KOPT-K1 (cell line): ENCODE measurements at regions not wholly inside any gene's neighbourhood (a gene's known extent, or its start where the extent isn't known, plus 50 kb on each side); places are given as distances from the start of the nearest gene placed in this dataset.
"Not testable (repeated sequence)": the region's sequence is repeated elsewhere in the genome, so short reads cannot be mapped to it uniquely, and the experiment has no call there.

Source experiments
- H3K27ac ChIP-seq: fragments of 200-600 bp; sonication (generic); 2 replicates; pipeline ENCODE4 v1.5.1; 2016; ENCODE audit warnings: antibody characterized with exemption, mild to moderate bottlenecking, low read depth, low read length; ENCODE audit not compliant: poor library complexity, severe bottlenecking
- H3K36me3 ChIP-seq: fragments of 200-600 bp; sonication (generic); 2 replicates; pipeline ENCODE4 v1.5.1; 2017; ENCODE audit warnings: antibody characterized with exemption, mild to moderate bottlenecking, low read length, moderate library complexity; ENCODE audit not compliant: insufficient read depth
- H3K9me3 ChIP-seq: fragments of 200-600 bp; sonication (generic); 2 replicates; pipeline ENCODE4 v1.5.1; 2017; ENCODE audit warnings: antibody characterized with exemption, low read length, mild to moderate bottlenecking; ENCODE audit not compliant: insufficient read depth, poor library complexity, severe bottlenecking

DNA sequence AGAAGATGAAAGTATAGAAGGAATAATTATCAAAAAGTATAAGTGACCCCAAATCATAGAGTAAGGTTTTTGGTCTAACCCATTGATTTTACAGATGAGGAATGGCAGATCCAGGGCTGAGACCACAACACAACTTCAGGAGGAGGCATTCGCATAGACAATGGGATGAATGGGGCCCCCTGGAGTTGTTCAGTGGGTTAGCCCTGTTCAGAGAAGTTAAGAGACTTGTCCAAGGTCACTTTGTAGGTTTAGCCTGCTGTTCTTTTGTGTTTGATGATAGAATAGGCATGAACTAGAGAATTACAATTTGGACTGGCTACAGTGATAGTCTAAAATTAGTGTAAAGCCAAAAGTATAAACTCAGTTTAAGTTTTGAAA lies 233.9 kb downstream of the KCNRG start:
- H3K9me3 ChIP-seq: no peaks in the 10 kb centered on the region
- no peaks in the 10 kb centered on the region for H3K36me3 ChIP-seq
- peak overlapping the region; percentile 58 for H3K27ac ChIP-seq

DNA sequence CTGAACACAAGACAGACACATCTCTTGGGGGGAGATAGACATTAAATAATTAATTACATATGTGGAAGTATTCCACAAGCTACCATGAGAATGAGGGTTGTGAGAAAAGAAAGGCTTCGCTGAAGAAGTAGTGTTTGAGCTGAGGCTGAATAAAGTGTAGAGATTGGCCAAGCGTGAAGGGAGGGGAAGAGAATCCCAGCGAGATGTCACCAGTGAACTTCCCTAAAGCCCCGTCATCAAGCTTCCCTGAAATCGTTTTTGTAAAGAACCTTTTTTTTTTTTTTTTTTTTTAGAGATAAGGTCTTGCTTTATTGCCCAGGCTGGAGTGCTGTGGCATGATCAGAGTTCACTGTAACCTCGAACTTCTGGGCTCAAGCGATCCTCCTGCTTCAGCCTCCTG lies 235.2 kb downstream of the KCNRG start:
- Histone ChIP-seq H3K36me3 (no peaks in the 10 kb centered on the region), H3K9me3 (no peaks in the 10 kb centered on the region), H3K27ac (no peak overlapping the region)

DNA sequence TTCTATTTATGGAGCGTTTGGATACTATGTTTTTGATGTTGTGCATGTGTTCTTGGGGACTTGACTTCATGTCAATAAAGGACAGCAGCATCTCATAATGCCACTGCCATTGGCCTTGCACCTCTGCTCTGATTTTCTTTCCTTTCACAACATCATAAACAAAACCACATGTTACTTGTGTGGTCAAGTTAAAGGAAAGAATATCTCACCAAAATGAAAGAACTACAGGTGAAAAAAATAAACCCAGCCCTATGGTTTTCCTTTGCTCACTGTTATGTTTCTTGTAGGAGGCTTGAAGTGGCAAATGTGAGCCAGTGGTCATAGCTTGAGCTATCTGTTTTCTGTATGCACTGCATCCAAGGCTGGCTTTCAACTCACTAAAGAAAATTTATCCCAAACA lies 240.4 kb downstream of the KCNRG start:
- no peaks in the 10 kb centered on the region for H3K9me3 ChIP-seq
- H3K27ac ChIP-seq: peak overlapping the region; percentile 88
- H3K36me3 ChIP-seq: no peaks in the 10 kb centered on the region

DNA sequence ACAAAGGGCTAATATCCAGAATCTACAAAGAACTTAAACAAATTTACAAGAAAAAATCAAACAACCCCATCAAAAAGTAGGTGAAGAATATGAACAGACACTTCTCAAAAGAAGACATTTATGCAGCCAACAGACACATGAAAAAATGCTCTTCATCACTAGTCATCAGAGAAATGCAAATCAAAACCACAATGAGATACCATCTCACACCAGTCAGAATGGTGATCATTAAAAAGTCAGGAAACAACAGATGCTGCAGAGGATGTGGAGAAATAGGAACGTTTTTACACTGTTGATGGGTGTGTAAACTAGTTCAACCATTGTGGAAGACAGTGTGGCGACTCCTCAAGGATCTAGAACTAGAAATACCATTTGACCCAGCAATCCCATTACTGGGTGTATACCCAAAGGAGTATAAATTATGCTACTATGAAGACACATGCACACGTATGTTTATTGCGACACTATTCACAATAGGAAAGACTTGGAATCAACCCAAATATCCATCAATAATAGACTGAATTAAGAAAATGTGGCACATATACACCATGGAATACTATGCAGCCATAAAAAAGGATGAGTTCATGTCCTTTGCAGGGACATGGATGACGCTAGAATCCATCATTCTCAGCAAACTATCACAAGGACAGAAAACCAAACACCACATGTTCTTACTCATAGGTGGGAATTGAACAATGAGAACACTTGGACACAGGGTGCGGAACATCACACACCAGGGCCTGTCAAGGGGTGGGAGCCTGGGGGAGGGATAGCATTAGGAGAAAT lies 241.5 kb downstream of the KCNRG start:
- H3K9me3 ChIP-seq, H3K36me3 ChIP-seq: not testable (repeated sequence)
- H3K27ac ChIP-seq: peak overlapping the region; percentile 88

DNA sequence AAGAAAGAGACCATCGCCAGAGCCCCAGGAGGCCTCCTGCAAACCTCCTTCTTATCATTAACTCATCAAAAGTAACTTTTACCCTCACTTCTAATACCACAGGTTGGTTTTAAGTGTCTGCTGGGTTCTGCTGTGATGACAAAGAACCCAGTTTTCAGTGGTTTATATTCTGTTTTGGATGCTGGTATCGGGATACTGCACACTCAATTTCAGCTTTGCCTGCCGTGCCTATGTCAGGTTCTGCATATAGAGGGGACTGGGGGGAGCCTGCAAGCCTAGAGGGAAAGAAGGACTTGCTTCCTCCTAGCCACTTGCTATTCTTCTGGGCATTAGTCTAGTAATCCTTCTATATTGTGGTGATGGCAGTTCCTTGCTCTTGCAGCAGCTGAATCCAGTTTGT lies 242.4 kb downstream of the KCNRG start:
- H3K9me3 ChIP-seq: no peaks in the 10 kb centered on the region
- no peaks in the 10 kb centered on the region for H3K36me3 ChIP-seq
- H3K27ac ChIP-seq: peak overlapping the region; percentile 88

DNA sequence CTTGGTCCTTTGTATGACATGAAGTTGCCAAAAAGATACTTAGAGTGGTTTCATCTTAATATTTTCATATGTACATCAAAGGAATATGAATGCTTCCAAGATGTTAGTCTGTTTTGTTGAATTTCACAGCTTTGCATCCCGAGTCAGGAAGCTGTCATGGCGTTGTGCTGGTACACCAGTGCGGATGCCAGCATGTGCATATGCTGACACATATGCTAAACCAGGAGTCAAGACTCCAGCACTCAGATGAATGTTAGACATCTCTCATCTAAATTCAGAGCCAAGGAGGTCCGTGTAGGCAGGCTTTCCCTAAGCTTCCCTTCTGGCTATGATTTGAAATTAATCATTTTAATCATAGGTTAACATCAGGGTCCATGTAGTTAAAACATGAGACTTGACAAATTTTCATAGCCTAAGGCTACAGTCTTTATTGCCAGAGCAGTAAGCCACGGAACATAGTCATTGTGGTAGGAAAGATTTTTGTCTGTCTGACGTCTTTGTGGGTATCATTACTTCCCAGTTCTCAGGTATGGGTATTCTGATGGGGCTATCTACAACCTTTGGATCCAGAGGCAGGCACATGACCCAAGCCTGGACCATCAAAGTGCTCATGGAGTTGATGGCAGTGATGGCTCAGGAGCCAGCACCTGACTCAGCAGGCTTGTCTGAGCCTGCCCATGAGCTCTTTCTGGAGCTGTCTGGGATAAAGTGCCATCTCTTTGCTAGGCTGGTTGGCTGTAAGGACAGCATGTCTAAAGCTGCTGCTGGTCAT lies 246.1 kb downstream of the KCNRG start:
- Histone ChIP-seq H3K27ac (no peak overlapping the region), H3K36me3 (no peaks in the 10 kb centered on the region), H3K9me3 (no peaks in the 10 kb centered on the region)

DNA sequence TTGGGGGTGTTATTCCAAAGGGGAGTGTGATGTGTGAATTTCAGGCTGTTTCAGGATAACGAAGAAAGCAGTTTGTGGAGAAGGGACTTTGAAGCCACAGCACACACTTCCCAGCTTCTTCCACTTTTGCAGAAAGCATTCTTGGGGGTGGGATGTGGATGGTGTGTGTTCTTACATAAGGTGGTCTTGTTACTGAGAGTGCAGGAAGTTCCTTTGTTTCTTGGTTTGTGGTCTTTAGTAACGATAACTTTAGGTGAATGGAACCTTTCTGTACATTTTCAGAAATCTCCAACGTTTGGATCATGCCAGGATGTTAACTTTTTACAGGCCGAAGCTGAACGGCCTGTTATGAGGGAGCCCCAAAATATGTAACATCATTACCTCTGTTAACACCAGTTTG lies 251.8 kb downstream of the KCNRG start:
- Histone ChIP-seq H3K9me3 (no peaks in the 10 kb centered on the region), H3K27ac (peak overlapping the region; percentile 57), H3K36me3 (no peaks in the 10 kb centered on the region)

DNA sequence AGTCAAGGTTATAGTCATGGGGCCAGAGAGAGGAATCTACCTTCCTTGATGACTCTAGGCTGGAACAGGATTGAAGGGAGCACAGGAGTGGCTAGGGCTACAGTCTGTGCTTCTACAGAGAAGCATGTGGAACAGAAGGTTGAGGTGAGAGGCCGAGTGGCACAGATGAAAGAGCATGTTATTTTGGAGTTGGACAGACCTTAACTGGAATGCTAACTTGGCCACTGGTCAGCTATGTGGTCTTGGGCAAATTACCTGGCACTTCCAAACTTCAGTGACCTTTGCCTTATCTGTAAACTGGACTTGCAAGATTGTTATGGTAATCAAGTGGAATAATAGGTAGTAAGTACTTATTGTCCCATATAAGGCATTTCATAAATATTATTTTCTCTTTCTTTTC lies 252.7 kb downstream of the KCNRG start:
- H3K27ac ChIP-seq: peak overlapping the region; percentile 57
- H3K9me3 ChIP-seq: no peaks in the 10 kb centered on the region

DNA sequence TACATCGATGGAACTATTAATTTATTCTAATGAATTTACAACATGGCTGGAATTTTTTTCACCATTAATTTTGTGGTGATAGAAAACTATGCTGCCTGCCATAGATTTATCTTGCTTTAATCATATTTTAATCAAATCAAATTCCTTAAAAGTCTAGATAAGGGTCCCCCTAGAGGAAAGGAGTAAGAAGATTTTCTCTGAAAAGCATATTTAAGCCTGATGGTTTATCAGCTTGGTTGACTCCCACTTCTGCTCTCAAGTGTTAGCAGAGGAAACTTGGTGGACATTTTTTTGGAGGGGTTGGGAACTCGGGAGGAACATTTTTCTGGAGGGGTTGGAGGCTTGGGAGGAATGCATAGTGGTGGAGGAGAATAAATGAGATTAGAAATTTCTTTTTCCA lies 253.3 kb downstream of the KCNRG start:
- Histone ChIP-seq H3K9me3 (no peaks in the 10 kb centered on the region), H3K27ac (no peak overlapping the region), H3K36me3 (no peaks in the 10 kb centered on the region)

More for the DNA sequence above, 252.7 kb downstream of the KCNRG start:
- H3K36me3 ChIP-seq: no peaks in the 10 kb centered on the region

DNA sequence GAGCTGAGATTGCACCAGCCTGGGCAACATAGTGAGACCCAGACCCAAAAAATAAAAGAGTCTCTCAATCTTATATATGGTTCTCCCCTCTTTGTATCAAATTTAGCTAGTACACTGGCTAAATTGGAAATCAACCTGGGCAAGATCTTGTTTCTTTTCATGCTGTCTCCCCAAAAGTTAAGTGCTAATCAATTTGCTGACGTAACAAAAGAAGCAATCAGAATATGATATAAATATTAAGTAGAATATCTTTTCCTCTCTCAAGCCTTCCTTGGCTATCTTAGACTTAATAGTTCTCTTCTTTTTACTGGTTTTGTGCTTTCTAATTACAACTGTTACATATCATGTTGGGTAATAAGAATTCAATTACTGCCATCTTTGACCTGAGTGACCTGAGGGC lies 258.9 kb downstream of the KCNRG start:
- H3K27ac ChIP-seq: no peak overlapping the region
- no peaks in the 10 kb centered on the region for H3K36me3 ChIP-seq
- peaks cover 7% of the 10 kb centered on the region for H3K9me3 ChIP-seq

DNA sequence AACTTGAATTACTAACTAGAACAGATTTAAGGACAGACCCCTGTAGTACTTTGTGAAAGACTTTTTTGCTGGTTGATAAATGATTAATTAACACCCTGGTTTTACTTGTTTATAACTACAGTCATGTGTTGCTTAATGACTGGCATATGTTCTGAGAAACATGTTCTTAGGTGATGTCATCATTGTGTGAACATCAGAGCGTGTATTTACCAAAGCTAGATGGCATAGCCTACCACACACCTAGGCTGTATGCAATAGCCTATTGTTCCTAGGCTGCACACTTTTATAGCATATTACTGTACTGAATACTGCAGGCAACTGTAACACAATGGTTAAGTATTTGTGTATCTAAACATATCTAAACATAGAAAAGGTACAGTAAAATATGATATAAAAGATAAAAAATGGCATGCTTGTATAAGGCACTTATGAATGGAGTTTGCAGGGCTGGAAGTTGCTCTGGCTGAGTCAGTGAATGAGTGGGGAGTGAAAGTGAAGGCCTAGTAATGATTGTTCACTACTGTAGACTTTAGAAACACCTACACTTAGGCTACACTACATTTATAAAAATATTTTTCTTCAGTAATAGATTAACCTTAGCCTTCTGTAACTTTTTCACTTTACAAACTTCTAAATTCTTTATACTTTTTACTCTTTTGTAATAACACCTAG lies 260.3 kb downstream of the KCNRG start:
- Histone ChIP-seq H3K36me3 (no peaks in the 10 kb centered on the region), H3K27ac (no peak overlapping the region), H3K9me3 (peaks cover 7% of the 10 kb centered on the region)

DNA sequence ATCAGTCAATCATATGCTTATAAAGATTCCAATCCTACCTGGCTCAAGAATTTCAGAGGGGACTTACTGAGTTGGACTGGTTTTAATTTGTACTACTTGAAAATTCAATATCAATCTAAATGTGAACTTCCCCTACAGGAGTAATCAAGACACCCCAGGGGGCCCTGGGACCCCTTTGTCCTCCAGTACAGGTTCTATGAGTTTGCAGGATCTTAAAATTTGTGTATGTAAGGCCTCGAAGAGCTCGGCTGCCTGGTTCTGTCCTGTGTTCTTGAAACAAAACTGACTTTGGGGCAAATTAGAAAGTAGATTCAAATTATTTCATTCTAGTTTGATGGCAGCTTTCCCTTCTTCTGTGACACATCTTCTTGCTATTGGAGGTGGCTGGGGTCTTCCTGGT lies 261.3 kb downstream of the KCNRG start:
- no peak overlapping the region for H3K27ac ChIP-seq
- H3K36me3 ChIP-seq: no peaks in the 10 kb centered on the region
- H3K9me3 ChIP-seq: peaks cover 7% of the 10 kb centered on the region

DNA sequence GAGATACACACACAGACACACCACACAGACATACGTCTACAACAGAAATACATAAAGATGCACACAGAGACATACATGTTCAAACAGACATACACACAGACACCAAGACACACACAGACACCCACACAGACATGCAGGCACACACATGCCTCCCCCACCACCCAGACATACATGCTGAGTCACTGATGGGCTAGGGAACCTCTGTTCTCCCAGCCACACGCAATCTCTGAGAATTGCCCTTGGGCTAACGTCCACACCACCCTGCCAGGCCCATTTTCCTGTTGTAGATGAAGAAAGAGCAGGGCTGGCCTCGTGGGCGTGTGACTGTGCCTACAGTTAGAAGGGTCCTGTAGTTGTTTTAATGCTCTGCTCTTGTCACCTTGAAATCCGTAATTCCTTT lies 261.9 kb downstream of the KCNRG start:
- Histone ChIP-seq H3K9me3 (peaks cover 12% of the 10 kb centered on the region), H3K27ac (no peak overlapping the region), H3K36me3 (no peaks in the 10 kb centered on the region)

DNA sequence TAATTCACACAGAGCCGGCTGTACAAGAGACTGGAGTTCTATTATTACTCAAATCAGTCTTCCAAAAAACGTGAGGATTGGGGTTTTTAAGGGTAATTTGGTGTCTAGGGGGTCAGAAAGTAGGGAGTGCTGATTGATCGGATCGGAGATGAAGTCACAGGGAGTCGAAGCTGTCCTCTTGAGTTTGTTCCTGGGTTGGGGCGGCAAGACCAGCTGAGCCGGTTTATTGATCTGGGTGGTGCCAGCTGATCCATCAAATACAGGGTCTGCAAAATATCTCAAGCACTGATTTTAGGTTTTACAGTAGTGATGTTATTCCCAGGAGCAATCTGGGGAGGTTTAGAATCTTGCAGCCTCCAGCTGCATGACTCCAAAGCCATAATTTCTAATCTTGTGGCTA lies 262.7 kb downstream of the KCNRG start:
- Histone ChIP-seq H3K27ac (no peak overlapping the region), H3K9me3 (peaks cover 13% of the 10 kb centered on the region), H3K36me3 (no peaks in the 10 kb centered on the region)

DNA sequence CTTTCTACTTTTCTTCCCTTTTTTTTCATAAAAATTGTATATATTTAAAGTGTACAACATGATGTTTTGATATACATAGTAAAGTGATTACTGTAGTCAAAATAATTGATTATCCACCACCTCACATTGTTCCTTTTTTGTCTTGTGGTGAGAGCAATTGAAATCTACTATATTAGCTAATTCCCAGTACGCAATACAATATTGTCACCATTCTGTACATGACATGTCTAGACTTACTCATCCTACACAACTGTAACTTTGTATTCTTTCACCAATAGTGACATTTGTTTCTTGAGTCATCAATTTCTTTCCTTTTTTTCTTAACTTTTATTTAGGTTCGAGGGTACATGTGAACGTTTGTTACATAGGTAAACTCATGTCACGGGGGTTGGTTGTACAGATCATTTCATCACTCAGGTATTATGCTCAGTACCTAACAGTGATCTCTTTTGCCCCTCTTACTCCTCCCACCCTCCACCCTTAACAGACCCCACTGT lies 265.2 kb downstream of the KCNRG start:
- Histone ChIP-seq H3K36me3 (no peaks in the 10 kb centered on the region), H3K27ac (no peak overlapping the region), H3K9me3 (peaks cover 13% of the 10 kb centered on the region)
